NCI-H69 (cell line): ENCODE measurements at regions not wholly inside any gene's neighbourhood (a gene's known extent, or its start where the extent isn't known, plus 50 kb on each side); places are given as distances from the start of the nearest gene placed in this dataset.
"Not testable (repeated sequence)": the region's sequence is repeated elsewhere in the genome, so short reads cannot be mapped to it uniquely, and the experiment has no call there.

Experiments used
- DNase-seq: peaks from one replicate; lab custom pipeline; 2025; lab: John Stamatoyannopoulos, UW

- DNase-seq, result no peak
Observed at GRCh38 chr3:76527773-76528172, 512.1 kb upstream of the ROBO2 start.

- no peak for DNase-seq
Observed at GRCh38 chr3:76532158-76532822, 507.6 kb upstream of the ROBO2 start.

DNA sequence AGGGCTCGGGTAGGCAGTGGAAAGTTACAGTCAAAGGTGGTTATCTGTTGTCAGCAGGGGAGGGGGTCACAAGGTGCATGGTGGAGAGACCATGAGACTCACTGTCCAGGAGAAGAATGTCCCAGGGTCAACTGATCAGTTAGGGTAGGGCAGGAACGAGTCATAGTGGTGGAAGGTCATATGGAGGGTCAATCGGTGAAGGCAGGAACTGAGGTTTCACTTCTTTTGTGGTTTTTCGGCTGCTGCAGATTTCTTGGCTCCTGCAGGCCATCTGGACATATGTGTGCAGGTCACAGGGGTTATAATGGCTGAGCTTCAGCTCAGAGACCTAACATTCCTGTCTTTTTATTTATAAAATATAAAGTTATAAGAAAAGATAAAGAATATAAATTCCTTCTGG lies 506.2 kb upstream of the ROBO2 start:
- DNase-seq, result not testable (repeated sequence)

- DNase-seq, result not testable (repeated sequence)
Observed at GRCh38 chr3:76537857-76538256, 502.0 kb upstream of the ROBO2 start.

DNA sequence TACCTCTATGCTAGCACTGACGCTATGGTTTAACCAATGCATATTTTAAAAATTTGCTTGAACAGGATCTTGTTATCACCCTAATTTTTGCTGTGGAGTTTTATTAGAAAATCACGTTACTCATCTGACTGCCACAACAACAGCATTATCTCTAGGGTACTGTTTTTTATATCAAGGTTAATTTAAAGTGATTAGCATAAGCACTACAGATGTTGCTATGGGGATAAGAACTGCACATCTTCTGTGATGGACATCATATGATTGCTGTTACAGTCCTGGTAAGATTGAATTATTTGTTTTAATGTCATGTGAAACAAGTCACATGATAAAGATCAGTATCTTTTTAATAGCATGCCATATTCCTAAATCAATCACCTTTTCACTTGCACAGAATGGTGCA lies 492.2 kb upstream of the ROBO2 start:
- no peak for DNase-seq

GRCh38 chr3:76550522-76551201 lies 489.2 kb upstream of the ROBO2 start:
- DNase-seq, result no peak

GRCh38 chr3:76551739-76552138 lies 488.2 kb upstream of the ROBO2 start:
- DNase-seq, result no peak

GRCh38 chr3:76552653-76553052 lies 487.2 kb upstream of the ROBO2 start:
- DNase-seq, result no peak

DNA sequence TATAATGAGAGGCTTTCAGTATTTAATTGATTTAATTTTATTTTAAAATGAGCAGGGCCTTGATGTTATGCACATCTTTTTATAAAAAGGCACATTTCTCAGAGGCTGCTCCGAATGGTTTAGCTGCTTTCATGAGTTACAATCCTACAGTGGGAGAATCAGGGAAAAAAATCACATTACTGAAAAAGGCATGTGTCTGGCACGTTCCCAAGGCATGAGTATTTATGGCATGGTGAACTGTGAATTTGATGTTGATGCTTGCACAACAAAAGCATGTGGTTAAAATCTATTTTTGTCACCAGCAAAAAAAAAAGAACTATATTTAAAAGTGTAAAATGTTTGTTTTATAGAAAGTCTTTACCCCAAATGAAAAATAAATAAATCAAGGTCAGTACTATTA lies 485.2 kb upstream of the ROBO2 start:
- DNase-seq, result no peak

DNA sequence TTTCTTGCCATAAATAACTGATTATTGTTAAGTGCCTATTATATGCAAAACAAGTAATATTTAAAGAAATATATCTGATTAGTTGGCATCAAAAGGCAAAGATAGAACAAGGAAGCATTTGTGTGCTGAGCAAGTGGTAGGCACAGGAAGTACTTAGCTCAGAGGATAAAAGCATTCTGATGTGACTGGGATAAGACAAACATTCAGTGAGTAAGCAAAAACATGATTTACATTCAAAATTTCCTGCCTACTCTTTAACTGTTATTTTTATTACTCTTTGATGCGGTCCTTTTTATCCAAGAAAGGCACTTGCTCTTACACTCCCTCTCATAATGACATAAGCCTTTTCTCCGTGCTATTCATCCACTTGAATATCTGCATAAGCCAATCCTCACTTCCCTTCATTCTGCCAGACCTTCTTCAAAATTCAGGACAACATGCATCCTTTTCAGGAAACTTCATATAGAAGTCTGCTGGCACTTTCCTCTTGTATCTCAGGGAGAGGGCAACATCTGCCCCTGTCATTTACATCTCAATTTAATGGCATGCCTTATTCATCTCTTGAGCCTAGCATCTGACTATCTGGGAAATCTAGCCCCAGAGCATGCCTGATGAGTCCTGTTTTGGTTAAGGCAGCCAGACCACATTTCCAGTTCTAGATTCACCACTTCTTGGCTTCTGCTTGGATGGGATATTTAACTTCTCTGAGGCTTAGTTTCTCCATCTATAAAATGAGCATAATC lies 478.2 kb upstream of the ROBO2 start:
- DNase-seq, result no peak

DNA sequence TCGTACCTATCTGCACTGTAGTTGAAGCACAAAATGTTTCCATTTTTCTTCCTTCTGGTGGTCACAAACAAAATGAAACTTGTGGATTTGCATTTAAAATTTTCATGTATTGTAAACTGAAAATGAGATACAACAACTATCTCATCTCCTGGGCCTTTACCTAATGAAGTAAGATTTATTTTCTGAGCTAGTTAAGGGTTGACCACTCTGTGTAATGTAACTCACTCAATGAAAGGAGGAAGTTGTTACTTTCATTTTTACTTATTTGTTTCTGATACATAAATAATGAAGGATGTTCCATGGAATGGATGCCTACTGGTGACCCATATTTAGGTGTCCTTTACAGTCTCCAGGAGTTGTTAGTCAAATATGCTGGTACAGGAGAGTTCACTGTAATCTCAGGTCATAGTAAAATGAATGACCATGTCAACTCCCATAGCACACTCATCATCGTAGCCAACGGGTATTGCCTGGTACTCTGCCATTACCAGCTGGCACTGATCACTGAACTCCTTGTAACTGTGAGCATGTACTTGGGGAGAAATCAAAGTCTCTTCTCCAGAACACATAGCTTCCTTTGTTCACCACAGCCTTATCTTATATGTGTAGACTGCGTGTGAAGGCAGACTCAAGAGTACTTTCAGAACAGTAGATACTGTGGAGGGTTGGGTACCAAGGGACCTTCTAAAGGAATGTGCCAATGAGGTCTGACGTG lies 474.2 kb upstream of the ROBO2 start:
- no peak for DNase-seq

DNA sequence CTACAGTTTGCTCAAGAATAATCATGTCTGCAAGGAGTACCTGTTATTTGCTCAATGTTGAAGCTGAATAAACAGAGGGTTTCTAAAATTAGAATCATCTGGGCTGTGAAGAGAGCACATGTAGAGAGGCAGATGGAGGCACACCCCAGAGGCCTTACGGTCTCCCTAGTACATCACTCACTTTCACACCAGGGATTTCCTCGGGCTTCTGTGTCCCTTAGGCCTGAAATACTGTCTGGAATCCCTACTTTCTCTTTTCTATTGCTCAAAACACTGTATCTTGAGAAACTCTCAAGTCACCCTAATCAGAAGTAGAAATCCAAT lies 473.7 kb upstream of the ROBO2 start:
- peak; percentile 56 for DNase-seq

DNA sequence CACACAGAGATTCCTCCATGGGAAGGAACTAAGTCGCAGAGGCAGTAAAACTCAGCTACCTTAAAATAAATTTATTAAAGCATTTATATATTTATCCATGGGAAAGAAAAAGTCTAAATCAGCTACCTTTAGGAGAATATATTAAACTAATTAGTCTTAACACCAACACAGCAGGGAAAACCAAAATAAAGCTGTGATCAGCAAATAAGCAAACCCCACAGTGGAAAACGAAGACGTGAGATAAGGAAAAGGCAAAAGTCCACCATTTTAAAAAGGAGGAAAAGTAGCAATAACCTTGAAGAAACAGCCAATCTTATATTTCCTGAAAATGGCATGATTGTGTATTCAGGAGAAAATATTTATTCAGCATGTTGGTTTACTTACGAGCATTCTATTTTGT lies 473.0 kb upstream of the ROBO2 start:
- DNase-seq, result no peak

- DNase-seq, result peak; percentile 24
Observed at GRCh38 chr3:76570436-76571057, 469.4 kb upstream of the ROBO2 start.

DNA sequence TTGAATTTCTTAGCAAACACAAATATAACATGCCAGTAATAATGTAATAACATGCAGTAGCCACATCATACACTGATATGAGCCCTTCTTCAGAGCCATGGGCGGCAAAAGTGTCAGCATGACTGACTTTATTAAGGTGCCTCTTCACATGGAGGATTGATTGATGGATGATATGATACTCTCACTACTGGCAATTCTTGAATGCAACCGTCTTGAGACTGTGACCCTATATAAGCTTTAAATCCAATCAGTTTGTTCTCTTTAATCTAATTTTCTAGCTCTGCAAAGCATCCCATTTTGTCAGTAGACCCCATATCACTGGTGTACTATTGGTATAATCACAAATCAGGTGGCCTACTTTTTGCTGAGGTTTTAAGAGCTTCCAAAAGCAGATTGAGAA lies 463.7 kb upstream of the ROBO2 start:
- DNase-seq, result no peak

DNA sequence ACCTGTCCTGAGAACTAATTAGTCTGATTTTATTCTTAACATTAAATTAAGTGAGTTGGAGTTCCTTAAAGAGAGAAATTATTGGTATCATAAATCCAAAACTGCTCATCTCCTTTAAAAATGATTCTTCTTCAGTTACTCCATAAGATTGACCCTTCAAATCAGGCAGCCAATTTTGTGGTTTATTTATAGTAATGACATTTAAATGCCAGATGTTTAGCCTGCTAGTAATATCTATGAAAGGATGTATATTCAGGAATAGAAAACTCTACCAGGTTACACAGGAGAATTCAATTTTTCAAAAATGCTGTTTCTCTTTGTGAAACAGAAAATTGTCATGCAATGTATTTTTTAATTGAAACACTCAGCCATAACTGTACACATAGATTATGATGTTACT lies 457.8 kb upstream of the ROBO2 start:
- no peak for DNase-seq

GRCh38 chr3:76582632-76583378 lies 457.1 kb upstream of the ROBO2 start:
- no peak for DNase-seq

- DNase-seq, result peak; percentile 43
Observed at GRCh38 chr3:76585794-76586392, 454.0 kb upstream of the ROBO2 start.

DNA sequence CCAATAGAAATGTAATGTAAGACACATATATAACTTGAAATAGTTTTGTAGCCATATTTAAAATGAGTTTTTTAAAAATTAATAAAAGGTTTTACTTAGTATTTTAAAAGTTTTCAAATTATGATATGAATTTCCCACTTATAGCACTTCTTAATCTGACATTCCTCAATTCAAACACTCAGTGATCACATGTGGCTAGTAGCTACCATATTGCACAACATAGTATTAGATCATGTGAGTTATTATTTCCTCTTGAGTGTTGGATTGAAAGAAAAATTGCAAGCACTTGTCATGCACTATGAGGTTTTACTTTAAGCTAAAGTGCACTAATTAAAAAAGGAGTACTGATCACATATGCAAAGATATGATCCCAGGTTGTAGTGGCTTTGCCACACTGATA lies 453.4 kb upstream of the ROBO2 start:
- DNase-seq, result no peak

- DNase-seq, result no peak
Observed at GRCh38 chr3:76610150-76610549, 429.7 kb upstream of the ROBO2 start.

GRCh38 chr3:76615719-76616118 lies 424.2 kb upstream of the ROBO2 start:
- no peak for DNase-seq
